Spleen (tissue), 7 donors: ENCODE measurements at regions not wholly inside any gene's neighbourhood (a gene's known extent, or its start where the extent isn't known, plus 50 kb on each side); places are given as distances from the start of the nearest gene placed in this dataset.

ENCODE experiments used
- POLR2A ChIP-seq, 3 donors: fragments of 450-650 bp; IDR thresholded peaks; one replicate each; pipeline ENCODE4 v1.5.1; 2017; ENCODE audit warnings: antibody characterized with exemption in 3 of 3, mild to moderate bottlenecking in 1 of 3
- POLR2AphosphoS5 ChIP-seq, 3 donors: sonication (generic); formaldehyde crosslinking; IDR thresholded peaks; one replicate each; pipeline ENCODE4 v1.5.1; 2017; ENCODE audit warnings: antibody characterized with exemption in 3 of 3
- TF ChIP-seq, protein P1 (sequence below), 11 experiments: fragments of 200-600 bp in 7 of 11; fragments of 450-650 bp in 4 of 11; sonication (generic) in 4 of 11; IDR thresholded peaks in 8 of 11; conservative IDR thresholded peaks in 3 of 11; 1 replicate in 7 of 11; 2 replicates in 4 of 11; pipeline versions ENCODE4 v1.4.0 to v1.8.0; 2016 to 2021; ENCODE audit warnings: antibody characterized with exemption in 11 of 11, inconsistent platforms in 4 of 11, mild to moderate bottlenecking in 1 of 11
- donor health status: DM: no; HTN: no; CAD: no; lungs with moderate emphysema.
- donor health status: DM: no; HTN: no; CAD: no.
- donor health status: DM: no; HTN: no; CAD: no.

DNA sequence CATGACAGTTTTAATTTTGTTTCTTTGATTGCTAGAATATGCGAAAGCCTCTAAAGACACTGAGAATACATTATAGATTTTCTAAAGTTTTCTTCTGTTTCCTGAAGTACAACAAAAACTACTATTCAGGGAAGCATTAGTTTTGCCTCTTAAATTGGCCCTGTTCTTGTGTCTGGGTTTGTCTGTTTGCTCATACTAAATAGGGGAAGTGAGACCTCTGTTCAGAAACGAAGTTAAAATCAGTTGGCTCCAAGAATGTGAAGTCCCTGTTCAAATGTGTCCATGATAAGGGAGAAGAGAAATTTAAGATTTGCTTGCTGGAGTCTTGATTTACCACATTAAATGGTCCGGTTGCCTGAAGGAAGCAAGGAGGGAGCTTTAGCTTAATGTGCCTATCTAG is 327.3 kb upstream of the GBE1 start:
- TF ChIP-seq, protein P1, sequence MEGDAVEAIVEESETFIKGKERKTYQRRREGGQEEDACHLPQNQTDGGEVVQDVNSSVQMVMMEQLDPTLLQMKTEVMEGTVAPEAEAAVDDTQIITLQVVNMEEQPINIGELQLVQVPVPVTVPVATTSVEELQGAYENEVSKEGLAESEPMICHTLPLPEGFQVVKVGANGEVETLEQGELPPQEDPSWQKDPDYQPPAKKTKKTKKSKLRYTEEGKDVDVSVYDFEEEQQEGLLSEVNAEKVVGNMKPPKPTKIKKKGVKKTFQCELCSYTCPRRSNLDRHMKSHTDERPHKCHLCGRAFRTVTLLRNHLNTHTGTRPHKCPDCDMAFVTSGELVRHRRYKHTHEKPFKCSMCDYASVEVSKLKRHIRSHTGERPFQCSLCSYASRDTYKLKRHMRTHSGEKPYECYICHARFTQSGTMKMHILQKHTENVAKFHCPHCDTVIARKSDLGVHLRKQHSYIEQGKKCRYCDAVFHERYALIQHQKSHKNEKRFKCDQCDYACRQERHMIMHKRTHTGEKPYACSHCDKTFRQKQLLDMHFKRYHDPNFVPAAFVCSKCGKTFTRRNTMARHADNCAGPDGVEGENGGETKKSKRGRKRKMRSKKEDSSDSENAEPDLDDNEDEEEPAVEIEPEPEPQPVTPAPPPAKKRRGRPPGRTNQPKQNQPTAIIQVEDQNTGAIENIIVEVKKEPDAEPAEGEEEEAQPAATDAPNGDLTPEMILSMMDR (IDR thresholded peaks at IDR 0.05 in 8 of 11, conservative IDR thresholded peaks at IDR 0.05 in 3 of 11): no peak
- TF ChIP-seq POLR2A (IDR thresholded peaks at IDR 0.05) (no peak), POLR2AphosphoS5 (IDR thresholded peaks at IDR 0.05) (no peak)
